Mesodermal cell (in vitro differentiated cells): ENCODE measurements at regions not wholly inside any gene's neighbourhood (a gene's known extent, or its start where the extent isn't known, plus 50 kb on each side); places are given as distances from the start of the nearest gene placed in this dataset.

Source experiments
- H3K27ac ChIP-seq: 2 replicates; pipeline ENCODE4 v1.7.0; 2013; ENCODE audit warnings: mild to moderate bottlenecking, low read depth, low read length, moderate library complexity; ENCODE audit not compliant: severe bottlenecking
- H3K36me3 ChIP-seq: 2 replicates; pipeline ENCODE4 v1.7.1; 2013; ENCODE audit warnings: mild to moderate bottlenecking, low read length, moderate library complexity; ENCODE audit not compliant: control insufficient read depth, insufficient read depth
- H3K4me1 ChIP-seq: one replicate; pipeline ENCODE4 v1.7.1; 2013; ENCODE audit warnings: mild to moderate bottlenecking, low read length; ENCODE audit not compliant: insufficient read depth, control insufficient read depth, poor library complexity, severe bottlenecking
- H3K4me3 ChIP-seq: 2 replicates; pipeline ENCODE4 v1.7.0; 2013; ENCODE audit warnings: low read length, control low read depth, mild to moderate bottlenecking; ENCODE audit not compliant: insufficient read depth, poor library complexity, severe bottlenecking; ENCODE audit errors: extremely low read depth
- H3K9me3 ChIP-seq: 2 replicates; pipeline ENCODE4 v1.7.1; 2013; ENCODE audit warnings: mild to moderate bottlenecking, low read length, moderate library complexity; ENCODE audit not compliant: control insufficient read depth
- WGBS, 2 experiments: methylation state at CpG; one replicate each; pipeline ENCODE4 v1.1.5; 2013; ENCODE audit warnings: missing lambda C conversion rate in 2 of 2; ENCODE audit not compliant: insufficient coverage in 2 of 2; 5-methylcytosine and 5-hydroxymethylcytosine counted together

DNA sequence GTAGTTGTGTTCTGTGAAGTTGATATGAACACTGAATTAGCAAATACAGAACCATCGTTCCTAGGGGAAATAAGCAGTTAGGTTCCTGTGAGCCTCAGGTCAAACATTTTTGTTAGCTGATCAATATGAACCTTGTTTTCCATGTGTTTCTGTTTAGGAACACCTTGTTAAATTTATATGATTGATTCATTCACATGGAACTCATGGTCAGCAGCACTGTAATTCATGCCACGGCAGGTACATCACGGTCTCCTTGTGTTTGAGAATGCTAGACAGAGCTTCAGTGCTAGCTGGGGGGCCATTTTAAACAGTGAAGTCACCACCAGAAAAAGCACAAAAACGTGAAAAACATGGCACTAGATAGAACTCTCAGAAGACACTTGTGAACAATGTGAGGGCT lies 62.2 kb downstream of the MYCN start:
- H3K4me3 ChIP-seq, result no peak overlapping the region
- peaks cover 4% of the 10 kb centered on the region for H3K4me1 ChIP-seq
- 94 to 95% methylated on average over 3 to 4 of the region's 4 CpGs for WGBS, 2 experiments
- no peaks in the 10 kb centered on the region for H3K36me3 ChIP-seq
- H3K27ac ChIP-seq, result no peak overlapping the region
- no peaks in the 10 kb centered on the region for H3K9me3 ChIP-seq

DNA sequence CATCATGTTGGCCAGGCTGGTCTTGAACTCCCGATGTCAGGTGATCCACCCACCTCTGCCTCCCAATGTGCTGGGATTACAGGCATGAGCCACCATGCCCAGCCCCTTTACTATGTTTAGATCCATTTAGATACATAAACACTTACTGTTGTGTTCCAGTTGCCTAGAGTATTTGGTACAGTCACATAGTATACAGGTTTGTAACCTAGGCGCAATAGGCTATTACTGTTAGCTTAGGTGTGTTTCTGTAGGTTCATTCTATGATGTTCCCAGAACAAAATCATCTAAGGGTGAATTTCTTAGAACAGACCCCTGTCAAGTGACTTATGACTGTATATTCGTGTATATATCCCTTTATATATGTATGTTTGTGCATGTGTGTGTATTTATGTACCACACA lies 61.8 kb downstream of the MYCN start:
- peaks cover 4% of the 10 kb centered on the region for H3K4me1 ChIP-seq
- WGBS, 2 experiments, result 60% methylated on average over 1 of the region's 3 CpGs; no CpG with 5 or more reads in 1 of the 2 experiments
- no peak overlapping the region for H3K27ac ChIP-seq
- no peaks in the 10 kb centered on the region for H3K9me3 ChIP-seq
- H3K36me3 ChIP-seq, result no peaks in the 10 kb centered on the region
- no peak overlapping the region for H3K4me3 ChIP-seq

DNA sequence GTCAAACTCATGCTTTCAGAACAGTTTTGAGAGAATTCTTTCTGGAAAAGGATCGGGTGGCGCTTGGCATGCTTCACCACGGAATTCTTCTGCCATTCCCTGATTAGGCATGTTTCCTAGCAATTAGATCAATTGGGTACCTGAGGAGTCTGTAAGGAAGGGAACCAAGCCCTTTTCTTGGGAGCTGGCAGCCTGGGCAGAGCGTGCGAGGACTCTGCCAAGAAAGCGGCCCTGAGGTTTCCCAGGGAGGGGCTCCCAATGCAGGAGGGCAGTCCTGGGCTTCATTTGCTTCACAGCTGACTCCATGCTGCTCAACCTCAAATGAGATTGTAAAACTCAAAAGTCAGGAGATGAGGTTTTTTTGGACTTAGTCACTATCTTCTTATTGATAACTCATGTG lies 60.3 kb downstream of the MYCN start:
- no peak overlapping the region for H3K27ac ChIP-seq
- no peaks in the 10 kb centered on the region for H3K36me3 ChIP-seq
- 79 to 92% methylated on average over 4 to 6 of the region's 6 CpGs for WGBS, 2 experiments
- no peaks in the 10 kb centered on the region for H3K4me1 ChIP-seq
- H3K9me3 ChIP-seq, result no peaks in the 10 kb centered on the region
- no peak overlapping the region for H3K4me3 ChIP-seq

DNA sequence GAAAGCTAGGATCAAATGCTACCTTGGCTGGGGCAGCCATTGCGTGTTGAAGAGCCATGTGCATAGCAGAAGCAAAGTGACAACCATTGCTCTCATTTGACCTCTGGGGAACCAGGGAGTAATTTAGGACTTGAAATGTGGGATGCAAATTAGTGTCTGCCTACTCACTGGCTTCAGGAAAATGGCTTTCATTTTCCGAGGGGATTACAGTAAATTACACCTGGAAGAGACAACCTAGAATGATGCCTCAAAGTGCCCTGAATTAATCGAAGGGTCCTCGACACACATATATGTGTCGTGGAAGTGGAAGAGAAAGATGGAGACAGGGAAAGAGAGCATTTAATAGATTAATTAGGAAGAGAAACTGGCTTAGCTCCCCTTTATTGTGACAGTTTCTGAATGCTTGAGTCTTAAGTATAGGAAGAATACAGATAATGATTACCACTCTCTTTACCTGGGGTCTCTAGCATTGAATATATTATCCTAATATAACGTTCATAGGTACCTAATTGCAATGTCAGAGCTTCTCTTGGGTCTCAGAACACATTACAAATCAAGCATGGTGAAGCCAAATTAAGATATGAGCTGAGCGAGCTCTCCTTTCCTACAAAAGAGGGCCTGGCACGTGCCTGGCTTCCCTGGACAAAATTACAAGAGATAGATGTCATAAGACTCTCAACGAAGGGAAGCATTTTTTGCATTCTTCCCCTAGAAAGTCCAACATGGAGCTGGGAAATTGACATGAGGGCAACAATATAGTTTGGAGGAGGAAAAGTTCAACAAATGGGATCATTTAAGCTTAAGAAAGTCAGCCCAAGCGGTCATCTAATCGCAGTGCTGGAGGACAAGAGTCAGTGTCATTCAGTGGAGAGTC lies 59.5 kb downstream of the MYCN start:
- no peak overlapping the region for H3K4me3 ChIP-seq
- no peaks in the 10 kb centered on the region for H3K9me3 ChIP-seq
- H3K36me3 ChIP-seq, result no peaks in the 10 kb centered on the region
- H3K27ac ChIP-seq, result no peak overlapping the region
- 92 to 96% methylated on average over 8 to 9 of the region's 11 CpGs for WGBS, 2 experiments
- H3K4me1 ChIP-seq, result no peaks in the 10 kb centered on the region

DNA sequence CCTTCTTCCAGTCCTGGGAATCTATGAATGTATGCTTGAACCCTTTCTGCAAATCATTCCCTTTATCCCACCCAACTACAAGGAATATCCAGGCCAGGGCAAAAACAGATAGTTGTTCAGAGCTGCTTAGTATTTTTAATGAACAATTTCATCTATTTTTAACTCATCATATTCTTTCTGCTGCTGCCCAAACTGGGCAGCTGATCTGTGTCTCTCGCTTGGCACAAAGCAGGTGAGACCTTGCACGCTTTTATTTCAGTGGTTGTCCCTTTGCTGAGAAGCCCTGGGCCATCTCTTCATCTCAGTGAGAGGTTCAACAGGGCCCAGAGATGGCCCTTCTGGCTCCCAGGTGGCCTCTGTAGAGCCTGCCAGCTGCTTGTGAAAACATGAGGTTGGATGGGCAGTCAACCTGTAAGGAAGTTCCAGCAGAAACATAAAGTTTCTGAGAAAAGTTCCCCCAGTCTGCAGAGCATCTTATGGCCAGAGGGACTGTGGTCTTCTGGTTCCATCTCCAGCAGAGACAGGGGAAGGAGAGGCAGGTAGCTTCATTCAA lies 57.5 kb downstream of the MYCN start:
- Histone ChIP-seq H3K36me3 (no peaks in the 10 kb centered on the region), H3K9me3 (no peaks in the 10 kb centered on the region), H3K27ac (no peak overlapping the region), H3K4me3 (no peak overlapping the region), H3K4me1 (no peaks in the 10 kb centered on the region)
- WGBS, 2 experiments, result 92 to 100% methylated on average over 2 of the region's 2 CpGs

DNA sequence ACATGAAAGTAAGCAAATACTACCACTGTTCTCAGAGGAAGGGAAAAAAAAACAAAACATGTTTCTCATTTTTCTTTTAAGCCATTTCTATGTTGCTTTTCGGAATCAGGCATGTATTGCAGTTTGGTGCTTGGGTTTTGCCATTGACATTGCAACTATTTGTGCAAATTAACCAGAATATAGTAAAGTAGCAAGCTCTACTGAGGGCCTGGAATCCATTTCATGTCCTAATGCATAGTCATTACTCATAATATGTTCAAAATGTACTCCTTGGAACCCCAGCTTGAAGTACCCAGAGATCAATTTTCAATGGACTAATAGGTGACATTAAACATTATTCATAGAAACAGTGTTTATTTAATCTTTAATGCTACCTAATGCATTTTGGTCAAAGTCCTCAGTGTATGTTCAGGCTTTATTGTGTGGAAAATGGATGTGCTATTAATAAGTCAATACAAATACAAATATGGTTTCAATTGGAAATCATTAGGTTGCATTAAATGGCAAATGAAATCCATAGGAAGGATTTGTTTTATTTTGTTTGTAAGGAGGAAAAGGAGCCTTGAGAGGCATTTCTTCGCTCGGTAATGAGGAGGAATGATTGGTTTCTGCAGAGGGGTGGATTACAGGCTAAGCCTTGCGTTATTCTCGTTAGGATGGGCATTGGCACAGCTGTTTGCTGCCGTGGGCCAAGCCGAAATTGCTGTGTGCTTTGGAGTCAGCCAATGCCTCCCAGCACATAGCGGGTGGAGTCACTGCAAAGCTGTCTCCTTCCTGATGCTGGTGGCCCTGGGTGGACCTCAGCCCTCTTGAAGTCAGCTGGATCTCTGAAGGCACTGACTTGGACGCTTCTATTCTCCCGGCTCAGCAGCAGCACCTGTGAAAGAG lies 56.4 kb downstream of the MYCN start:
- no peaks in the 10 kb centered on the region for H3K4me1 ChIP-seq
- WGBS, 2 experiments, result 58 to 61% methylated on average over 9 of the region's 10 CpGs

More for the DNA sequence above, 56.4 kb downstream of the MYCN start:
- no peak overlapping the region for H3K27ac ChIP-seq
- H3K9me3 ChIP-seq, result no peaks in the 10 kb centered on the region
- H3K4me3 ChIP-seq, result no peak overlapping the region
- H3K36me3 ChIP-seq, result no peaks in the 10 kb centered on the region
